ENCODE measurements at regions not wholly inside any gene's neighbourhood (a gene's known extent, or its start where the extent isn't known, plus 50 kb on each side); places are given as distances from the start of the nearest gene placed in this dataset.
"Not testable (repeated sequence)": the region's sequence is repeated elsewhere in the genome, so short reads cannot be mapped to it uniquely, and the experiment has no call there.

DNA sequence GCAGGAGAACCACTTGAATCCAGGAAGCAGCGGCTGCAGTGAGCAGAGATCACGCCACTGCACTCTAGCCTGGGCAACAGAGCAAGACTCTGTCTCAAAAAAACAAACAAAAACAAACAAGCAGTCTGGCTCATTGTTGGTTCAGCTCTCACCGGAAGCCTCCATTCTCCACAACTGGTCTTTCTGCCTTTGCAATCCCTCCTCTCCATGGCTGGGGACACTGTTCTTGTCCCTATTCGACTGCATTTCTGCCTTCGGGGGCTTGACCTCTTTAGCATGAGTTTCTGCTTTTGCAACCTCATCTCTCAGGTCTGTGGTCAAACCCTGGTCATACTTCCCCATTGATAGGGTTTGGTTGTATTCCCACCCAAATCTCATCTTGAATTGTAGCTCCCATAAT is 216.3 kb upstream of the NR5A2 start:
- no peak for DNase-seq

DNA sequence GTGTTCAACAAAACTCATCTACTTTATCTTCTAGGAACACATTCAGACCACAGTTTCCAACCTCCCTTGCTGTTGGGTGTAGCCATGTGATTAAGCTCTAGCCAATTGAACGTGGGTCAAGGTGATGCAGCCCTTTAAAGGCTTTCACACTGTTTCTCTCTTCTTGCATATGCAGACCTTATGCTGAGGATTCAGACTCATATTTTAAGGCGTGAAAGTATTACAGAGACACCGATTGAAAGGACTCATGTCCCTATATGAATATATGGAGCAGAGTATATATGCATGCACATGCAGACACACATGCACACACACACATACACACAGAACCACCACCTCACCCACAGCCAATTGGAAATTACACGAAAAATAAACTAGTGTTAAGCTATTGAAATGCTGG is 214.3 kb upstream of the NR5A2 start:
- DNase-seq, result no peak

DNA sequence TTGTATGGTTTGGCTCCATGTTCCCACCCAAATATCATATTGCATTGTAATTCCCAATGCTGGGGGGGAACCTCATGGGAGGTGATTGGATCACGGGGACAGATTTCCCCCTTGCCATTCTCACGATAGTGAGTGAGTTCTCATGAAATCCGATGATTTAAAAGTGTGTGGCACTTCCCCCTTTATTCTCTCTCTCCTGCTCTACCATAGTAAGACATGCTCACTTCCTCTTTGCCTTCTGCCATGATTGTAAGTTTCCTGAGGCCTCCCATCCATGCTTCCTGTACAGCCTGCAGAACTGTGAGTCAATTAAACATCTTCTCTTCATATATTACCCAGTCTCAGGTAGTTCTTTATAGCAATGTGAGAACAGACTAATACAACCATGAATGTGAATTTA is 211.6 kb upstream of the NR5A2 start:
- no peak for DNase-seq

DNA sequence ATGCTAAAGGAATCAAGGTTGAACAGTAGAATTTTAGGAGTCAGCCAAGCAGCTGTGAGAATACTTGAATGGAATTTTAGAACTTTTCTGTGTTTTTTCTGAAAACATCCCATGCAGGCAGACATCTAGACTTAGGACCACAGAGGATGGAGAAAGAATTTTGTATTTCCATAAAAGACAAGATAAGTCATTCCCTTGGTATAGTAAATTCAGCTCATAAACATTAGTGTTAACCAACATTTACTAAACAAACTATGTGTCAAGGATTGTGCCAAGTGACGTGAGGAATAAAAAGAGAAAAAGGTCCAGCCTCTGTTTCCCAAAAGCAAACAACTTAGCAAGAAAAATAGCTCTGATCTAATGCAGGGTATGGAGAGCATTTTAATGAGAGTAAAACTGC is 210.2 kb upstream of the NR5A2 start:
- DNase-seq, result no peak

DNA sequence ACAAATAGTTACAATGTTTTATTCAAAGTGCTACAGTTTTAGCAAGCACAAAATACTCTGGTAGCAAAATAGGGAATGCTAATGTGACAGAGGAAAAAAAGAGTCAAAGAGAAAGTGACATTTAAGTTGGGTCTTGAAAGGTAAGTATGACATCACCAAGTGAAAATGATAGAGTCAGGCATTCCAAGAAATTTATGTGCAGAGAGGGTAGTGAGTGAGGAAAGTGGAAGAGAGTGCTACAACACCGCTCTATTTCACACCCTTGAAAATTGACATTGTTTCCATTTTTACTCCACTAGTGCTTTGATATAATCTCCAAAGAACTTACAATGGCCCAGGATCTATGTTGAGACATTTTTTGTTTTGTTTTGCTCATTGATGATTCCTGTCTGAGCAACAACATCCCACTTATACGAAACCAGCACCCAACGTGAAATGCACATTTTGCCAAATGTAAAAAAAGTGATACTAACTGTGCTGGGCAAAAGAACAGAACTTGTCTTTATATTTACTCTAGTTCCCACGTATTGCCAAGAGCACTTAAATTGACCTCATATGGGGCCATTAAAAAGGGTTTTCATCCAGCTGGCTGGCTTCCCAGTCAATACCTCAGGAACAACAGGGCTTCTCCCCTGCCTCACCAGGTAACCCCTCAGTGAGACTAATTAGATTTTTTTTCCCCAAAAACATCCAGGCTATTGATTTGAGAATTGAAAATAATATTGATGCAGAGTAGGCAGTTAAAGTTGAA is 206.3 kb upstream of the NR5A2 start:
- DNase-seq, result no peak

DNA sequence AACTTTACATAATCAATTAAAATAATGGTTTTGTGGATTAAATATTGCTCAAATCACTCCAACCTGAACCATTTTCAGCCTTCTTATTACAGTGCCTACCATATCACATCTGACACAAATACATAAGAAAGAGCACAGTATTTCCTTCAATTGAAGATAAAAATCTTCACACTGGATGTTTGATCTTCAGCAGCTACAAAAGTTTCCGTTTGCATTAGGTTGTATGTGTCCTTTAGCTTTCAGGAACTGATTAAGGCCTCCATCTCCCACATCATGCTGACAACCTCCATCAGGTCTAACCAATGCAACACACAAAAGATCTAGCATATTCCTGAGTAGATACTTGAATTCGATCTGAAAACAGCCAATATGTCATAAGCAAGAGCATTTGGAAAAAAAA is 195.1 kb upstream of the NR5A2 start:
- DNase-seq, result no peak

DNA sequence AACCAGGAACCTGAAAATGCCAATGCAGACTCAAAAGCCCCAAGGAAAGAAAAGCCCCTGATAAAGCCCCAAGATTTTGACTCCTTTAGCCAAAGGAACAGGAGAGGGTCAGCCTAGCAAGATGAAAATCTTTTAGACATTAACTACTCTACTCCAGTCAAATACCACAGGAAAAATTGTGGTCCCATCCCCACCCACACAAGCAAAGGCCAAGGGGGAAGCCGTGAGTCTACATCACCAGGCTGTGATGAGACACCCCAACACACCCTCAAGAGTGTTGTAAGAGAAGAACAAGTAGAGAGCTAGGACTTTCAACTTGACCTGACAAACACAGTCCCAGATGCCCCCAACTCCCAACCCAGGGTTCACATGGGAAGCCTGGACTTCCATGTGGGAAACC is 192.8 kb upstream of the NR5A2 start:
- no peak for DNase-seq

DNA sequence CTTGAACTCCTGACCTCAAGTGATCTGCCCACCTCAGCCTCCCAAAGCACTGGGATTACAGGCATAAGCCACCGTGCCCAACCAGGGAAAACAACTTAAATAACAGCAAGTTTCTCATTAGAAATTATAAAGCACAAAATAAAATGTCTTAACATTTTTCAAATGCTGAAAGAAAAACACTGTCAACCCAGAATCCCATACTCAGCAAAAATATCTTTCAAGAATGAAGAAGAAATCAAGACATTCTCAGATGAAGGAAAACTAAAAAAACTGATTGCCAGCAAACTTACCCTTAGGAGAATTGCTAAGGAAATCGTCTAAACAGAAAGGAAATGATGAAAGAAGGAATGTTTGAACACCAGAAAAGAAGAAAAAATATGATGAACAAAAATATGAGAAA is 191.1 kb upstream of the NR5A2 start:
- DNase-seq, result no peak

DNA sequence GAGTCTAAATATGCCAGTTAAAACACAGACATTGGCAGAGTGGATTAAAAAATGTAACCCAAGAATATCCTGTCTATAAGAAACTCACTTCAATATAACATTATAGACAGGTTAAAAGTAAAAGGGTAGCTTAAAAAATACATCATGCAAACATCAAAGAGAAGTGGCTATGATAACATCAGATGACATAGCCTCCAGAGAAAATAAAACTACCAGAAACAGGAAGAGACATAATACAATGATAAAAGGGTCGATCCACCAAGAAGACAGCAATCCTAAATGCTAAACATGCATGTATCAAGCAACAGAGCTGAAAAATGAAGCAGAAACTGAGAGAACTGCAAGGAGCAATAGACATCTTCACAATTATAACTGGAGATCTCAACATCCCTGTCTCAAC is 190.2 kb upstream of the NR5A2 start:
- no peak for DNase-seq

DNA sequence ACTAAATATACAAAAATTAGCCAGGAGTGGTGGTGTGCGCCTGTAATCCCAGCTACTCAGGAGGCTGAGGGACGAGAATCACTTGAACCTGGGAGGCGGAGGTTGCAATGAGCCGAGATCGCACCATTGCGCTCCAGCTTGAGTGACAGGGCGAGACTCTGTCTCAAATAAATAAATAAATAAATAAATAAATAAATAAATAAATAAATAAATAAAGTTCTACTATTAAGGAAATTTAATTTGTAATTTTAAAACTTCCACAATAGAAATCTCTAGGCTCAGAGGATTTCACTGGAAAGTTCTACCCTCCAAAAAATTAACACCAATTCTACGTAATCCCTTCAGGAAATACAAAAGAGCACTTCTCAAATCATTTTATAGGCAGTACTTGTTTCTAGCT is 187.9 kb upstream of the NR5A2 start:
- DNase-seq, result not testable (repeated sequence)

DNA sequence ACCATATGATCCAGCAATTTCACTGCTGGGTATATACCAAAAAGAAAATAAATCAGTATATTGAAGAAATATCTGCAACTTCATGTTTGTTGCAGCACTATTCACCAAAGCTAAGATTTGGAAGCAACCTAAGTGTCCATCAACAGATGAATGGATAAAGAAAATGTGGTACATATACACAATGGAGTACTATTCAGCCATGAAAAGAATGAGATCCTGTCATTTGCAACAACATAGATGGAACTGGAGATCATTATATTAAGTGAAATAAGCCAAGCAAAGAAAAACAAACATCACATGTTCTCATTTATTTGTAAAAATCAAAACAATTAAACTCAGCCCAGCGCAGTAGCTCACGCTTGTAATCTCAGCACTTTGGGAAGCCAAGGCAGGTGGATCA is 184.4 kb upstream of the NR5A2 start:
- not testable (repeated sequence) for DNase-seq

DNA sequence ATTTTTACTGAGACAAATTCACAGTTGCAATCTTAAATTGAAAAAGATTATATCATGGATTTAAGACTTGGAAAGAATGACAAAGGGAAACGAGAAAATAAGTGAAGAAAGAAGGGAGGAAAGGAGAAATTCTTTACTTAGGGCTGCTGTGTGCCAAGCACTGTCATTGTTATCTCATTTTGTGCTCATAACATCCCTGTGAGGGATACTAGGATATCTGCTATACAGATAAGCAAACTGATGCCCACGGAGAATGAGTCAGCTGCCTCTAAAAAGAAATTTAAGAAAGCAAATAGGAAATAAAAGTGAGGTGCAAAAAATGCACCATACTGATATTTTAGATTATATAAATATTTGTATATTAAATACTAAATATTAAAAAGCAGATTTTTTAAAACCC is 183.6 kb upstream of the NR5A2 start:
- no peak for DNase-seq

DNA sequence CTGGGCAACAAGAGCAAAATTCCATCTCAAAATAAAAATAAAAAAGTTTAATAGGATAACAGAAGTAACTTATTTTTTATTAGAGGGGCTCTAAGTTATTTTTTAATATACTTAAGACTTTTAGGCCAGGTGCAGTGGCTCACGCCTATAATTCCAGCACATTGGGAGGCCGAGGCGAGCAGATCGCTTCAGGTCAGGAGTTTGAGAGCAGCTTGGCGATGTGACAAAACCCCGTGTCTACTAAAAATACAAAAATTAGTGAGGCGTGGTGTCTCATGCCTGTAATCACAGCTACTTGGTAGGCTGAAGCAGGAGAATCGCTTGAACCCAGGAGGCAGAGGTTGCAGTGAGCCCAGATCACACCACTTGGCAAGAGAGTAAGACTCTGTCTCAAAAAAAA is 180.5 kb upstream of the NR5A2 start:
- DNase-seq, result no peak

DNA sequence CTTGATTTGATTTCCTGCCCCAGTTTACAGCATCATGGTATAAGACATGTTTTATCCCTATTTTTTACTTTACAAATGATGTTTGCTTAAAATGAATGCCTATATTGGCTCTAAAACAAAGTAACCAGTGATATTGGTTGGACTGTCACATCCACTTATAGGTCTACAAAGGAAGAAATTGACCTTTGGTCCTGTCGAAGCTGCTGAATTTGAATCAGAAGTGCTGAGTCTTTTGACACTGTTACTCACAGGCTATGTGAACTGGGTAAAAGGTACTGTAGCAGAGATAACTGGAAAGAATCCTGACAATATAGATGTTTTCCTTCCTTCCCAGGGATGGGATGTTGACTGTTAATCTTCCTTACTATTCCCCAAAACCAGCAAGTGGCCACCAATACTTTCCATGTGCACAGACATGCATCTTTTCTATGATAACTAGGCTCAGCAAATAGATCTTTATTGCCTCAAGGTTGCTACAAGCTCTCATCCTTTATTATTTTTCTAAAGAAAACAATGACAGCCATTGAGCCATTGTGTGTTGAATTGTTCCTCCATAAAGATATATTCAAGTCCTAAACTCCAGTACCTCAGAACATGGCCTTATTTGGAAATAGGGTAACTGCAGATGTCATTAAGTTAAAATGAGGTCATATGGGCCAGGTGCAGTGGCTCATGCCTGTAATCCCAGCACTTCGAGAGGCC is 175.9 kb upstream of the NR5A2 start:
- DNase-seq, result no peak

DNA sequence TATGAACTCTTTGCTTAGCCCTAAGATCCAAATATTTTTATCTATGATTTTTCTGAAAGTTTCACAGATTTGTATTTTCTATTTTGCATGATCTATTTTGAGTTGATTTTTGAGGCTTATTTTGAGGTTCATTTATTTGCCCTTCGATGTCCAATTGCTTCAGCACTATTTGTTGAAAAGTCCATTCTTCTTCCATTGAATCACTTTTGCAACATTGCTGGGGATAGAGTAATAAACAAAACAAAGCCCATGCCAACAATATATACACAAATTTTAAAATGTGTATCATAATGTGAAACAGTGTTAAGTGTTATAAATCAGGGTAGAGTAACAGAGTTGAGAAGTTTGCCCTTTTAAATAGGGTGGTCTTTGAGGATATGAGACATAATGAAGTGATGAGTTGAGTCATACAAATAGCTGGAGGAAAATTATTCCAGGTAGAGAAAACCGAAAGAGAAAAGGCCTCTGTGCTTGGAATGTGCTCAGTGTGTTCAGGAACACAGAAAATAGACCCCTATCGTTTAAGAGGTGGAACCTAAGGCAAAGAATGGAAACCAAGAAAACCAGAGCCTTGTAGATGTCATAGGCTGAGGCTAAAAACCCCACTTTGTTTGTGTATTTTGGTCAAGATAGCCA is 172.7 kb upstream of the NR5A2 start:
- no peak for DNase-seq

DNA sequence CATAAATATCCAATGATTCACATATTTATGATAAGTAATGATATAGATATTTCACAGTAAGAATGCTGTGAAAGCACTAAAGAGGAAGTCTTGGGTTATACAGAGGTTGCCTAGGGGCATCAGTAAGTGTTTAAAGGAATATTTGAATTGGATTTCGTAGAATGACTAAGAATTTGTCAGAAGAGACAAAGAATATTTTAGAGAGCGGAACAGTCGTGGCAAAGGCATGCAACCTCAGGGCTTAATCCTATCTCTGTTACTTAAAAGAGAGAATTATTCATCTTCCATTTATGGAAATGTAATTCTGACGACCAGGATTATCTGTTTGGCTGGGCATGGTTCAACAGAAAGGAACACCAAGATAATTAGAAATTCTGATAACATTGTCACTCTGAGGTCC is 171.9 kb upstream of the NR5A2 start:
- no peak for DNase-seq

DNA sequence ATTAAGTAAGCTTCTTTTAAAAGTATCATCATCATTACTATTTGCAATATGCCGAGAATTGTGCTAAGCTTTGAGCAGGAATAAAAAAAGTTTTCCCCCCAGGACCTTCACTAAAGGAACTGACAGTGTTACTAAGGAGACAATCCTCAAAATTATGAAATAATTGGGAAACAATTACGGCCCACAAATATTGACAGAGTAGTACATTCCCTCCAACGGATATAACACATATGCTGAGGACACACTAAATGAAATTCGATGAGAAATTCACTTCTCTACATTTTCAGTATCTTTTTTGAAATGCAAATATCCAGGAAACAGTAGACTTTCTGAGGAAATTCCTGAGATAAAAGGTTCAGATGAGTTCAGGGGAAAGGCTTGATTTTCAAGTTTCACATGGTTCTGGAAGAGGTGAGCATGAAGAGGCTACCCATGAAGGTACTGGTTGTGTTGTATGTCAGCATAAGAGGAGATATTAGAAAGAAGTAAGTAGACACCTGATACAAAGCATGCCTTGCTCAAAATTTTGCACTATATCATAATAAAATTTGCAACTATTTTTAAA is 171.2 kb upstream of the NR5A2 start:
- DNase-seq, result no peak

DNA sequence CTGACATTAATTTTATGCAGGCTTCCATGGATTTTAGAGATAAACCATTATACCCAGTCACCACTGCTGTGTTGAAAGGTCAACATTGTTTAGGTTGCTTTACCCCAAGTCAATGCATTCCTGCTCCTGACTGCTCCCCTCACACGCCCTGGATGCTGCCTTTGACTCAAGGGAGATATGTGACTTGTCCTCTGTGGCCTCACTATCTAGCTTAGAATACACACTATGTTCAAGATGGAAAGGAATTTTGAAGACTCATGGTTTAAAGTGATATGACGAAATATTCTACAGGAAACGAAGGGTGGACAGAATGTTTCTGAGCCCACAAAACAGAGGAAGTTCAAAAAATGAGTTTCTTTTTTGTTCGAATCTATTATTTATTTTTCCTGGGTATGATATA is 170.4 kb upstream of the NR5A2 start:
- DNase-seq, result no peak

DNA sequence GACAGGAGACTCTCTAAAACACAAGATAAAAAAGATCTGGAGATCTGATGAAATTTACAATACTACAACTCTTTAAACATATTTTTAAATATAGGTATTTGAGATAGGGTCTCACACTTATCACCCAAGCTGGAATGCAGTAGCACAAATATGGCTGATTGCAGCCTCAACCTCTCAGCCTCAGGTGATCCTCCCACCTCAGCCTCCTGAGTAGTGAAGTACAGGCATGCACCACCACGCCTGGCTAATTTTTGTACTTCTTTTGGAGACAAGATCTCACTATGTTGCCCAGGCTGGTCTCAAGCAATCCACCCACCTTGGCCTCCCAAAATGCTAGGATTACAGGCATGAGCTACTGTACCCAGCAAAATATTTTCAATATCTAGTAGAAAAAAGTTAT is 170.0 kb upstream of the NR5A2 start:
- DNase-seq, result no peak

DNA sequence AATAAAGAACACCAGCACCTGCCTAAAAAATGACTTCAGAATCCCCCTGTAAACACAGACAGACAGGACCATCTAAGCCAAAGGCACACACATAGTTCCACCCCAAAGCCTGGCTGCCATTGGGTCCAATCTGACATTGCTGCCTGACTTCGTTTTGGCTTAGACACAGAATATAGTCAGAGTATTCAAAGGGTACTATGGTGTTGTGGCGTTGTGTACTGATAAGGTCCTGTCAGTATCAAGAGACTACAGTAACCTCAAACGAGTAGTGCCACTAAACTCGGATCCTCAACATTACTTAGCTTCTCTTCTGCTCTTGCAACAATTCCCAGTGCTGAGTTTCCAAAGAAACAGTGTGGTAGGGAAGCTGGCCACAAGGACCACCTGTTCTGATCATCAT is 169.3 kb upstream of the NR5A2 start:
- DNase-seq, result no peak

DNA sequence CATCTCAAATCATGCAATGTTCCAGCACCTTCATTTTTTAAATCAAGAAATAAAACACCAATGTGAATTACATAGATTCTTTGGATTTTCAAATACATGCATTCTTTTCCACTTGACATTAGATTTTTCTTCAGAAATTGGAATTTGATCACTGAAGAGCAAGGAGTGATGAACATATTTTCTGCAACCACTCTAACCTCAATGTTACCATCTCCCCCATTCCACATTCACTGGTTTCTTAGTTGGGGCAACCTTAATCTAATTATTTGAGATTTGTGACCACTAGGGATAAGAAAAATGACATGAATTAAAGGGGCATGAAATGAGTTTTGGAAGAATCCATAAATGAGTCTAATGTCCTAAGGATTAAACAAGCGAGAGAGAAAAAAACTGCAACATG is 168.7 kb upstream of the NR5A2 start:
- no peak for DNase-seq

DNA sequence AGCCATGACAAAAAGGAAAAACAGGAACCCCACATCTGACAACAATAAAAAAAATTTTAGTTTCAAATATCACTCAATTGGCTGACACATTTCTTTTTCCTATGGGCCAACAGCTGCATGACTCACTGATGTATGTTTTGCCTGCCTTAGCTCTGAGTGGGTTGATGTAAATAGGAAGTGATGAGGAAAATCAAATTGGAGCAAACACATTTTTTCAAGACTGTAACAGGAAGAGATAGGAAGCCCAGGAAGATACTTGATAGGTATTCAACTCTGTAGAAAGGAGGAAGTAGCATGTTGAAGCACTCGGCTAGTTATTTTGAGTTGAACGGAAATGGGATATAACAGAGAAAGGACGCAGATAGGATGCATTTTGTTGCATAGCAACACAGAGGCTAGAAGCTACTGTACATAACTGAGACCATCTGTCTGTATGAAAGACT is 168.0 kb upstream of the NR5A2 start:
- DNase-seq, result no peak

DNA sequence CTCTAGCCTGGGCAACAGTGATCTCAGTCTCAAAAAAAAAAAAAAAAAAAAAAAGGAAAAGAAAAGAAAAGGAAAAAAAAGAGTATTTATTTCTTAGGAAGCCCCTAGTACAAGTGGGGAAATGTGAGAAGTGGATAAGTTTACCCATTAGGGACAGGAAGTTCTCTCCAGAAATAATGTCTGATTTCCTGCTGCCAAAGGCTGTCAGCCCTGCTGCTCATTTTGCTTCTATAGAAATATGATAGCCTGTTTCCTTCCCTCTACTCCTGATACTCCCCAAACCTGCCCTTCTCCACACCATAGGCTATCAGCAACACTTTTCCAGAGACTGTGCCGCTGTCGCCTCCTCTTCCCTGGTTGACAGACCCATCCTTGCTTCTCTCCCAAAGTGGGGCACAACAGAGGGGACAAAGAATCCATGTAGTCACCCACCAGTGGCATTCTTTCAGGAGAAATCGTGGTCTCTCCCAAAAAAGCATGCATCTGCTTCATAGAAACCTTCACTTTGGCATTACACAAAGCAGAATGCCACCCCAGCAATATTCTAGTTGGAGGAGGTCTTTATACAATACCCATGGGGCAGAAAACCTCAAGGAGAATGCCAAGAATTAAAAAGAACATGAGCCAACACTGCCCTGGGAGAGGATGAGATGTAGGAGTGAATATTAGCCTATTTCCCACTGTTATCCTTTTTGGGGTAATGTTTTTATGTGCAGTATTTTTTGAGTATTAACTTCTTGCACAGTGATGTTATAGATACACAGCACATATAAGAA is 166.3 kb upstream of the NR5A2 start:
- DNase-seq, result no peak
